Keratinocyte (primary cell): ENCODE measurements at regions not wholly inside any gene's neighbourhood (a gene's known extent, or its start where the extent isn't known, plus 50 kb on each side); places are given as distances from the start of the nearest gene placed in this dataset.

Source experiments
- DNase-seq: peaks from one replicate; pipeline ENCODE4 v3.0.0-alpha.2; 2011; ENCODE audit warnings: low read depth, missing footprints, low spot score
- FAIRE-seq: peaks from 2 replicates; lab custom pipeline; 2011; peaks lifted over from hg19 to GRCh38; lab: Jason Lieb, UNC
- H2AFZ ChIP-seq: 2 replicates; pipeline ENCODE4 v1.6.0; 2012; ENCODE audit warnings: low read length, control low read depth, inconsistent platforms; ENCODE audit not compliant: control insufficient read depth
- H3K27ac ChIP-seq: 2 replicates; pipeline ENCODE4 v1.5.1; 2011; ENCODE audit warnings: low read length; ENCODE audit not compliant: control insufficient read depth, insufficient read depth
- H3K27me3 ChIP-seq: 3 replicates; pipeline ENCODE4 v1.6.0; 2011; ENCODE audit warnings: low read length; ENCODE audit not compliant: control insufficient read depth, insufficient read depth; ENCODE audit errors: extremely low read depth
- H3K36me3 ChIP-seq, 2 experiments: 2 replicates in 1 of 2; 3 replicates in 1 of 2; pipeline ENCODE4 v1.5.1; 2011; ENCODE audit warnings: low read length in 2 of 2, mild to moderate bottlenecking in 1 of 2; ENCODE audit not compliant: control insufficient read depth in 2 of 2, insufficient read depth in 2 of 2; ENCODE audit errors: extremely low read depth in 1 of 2
- H3K4me1 ChIP-seq: 3 replicates; pipeline ENCODE4 v1.5.1; 2011; ENCODE audit warnings: low read length; ENCODE audit not compliant: control insufficient read depth, insufficient read depth; ENCODE audit errors: extremely low read depth
- H3K4me2 ChIP-seq: 3 replicates; pipeline ENCODE4 v1.6.0; 2011; ENCODE audit warnings: low read depth, low read length; ENCODE audit not compliant: control insufficient read depth, insufficient read depth; ENCODE audit errors: extremely low read depth
- H3K4me3 ChIP-seq, 3 experiments: fragments of 200-600 bp in 1 of 3; sonication (generic) in 1 of 3; 2 replicates in 2 of 3; 3 replicates in 1 of 3; pipeline ENCODE4 v1.5.1; 2011 to 2016; ENCODE audit warnings: low read length in 3 of 3, mild to moderate bottlenecking in 3 of 3, control low read depth in 2 of 3, inconsistent platforms in 1 of 3, low read depth in 1 of 3, mixed read lengths in 1 of 3, mixed run types in 1 of 3, moderate library complexity in 1 of 3; ENCODE audit not compliant: control insufficient read depth in 2 of 3, insufficient read depth in 2 of 3; ENCODE audit errors: extremely low read depth in 1 of 3
- H3K79me2 ChIP-seq: 2 replicates; pipeline ENCODE4 v1.6.0; 2012; ENCODE audit warnings: low read length; ENCODE audit not compliant: control insufficient read depth, insufficient read depth
- H3K9ac ChIP-seq: 3 replicates; pipeline ENCODE4 v1.6.0; 2011; ENCODE audit warnings: low read length; ENCODE audit not compliant: control insufficient read depth, insufficient read depth; ENCODE audit errors: extremely low read depth
- H3K9me1 ChIP-seq: 3 replicates; pipeline ENCODE4 v1.6.0; 2011; ENCODE audit warnings: low read length; ENCODE audit not compliant: control insufficient read depth, insufficient read depth; ENCODE audit errors: extremely low read depth
- H3K9me3 ChIP-seq: 2 replicates; pipeline ENCODE4 v1.5.1; 2012; ENCODE audit warnings: low read depth, low read length; ENCODE audit not compliant: control insufficient read depth
- H4K20me1 ChIP-seq: 3 replicates; pipeline ENCODE4 v1.6.0; 2011; ENCODE audit warnings: low read length; ENCODE audit not compliant: control insufficient read depth, insufficient read depth; ENCODE audit errors: extremely low read depth
- CTCF ChIP-seq, 3 experiments: IDR thresholded peaks in 1 of 3; conservative IDR thresholded peaks in 1 of 3; optimal IDR thresholded peaks in 1 of 3; 2 replicates in 2 of 3; 3 replicates in 1 of 3; pipeline versions ENCODE3 to v1.5.1; 2011; ENCODE audit warnings: low read length in 3 of 3, mild to moderate bottlenecking in 3 of 3, moderate library complexity in 2 of 3, control low read depth in 1 of 3, inconsistent platforms in 1 of 3; ENCODE audit not compliant: insufficient read depth in 2 of 3; ENCODE audit errors: extremely low read depth in 1 of 3
- EZH2 ChIP-seq: IDR thresholded peaks from one replicate; pipeline ENCODE4 v1.6.1; 2012; ENCODE audit warnings: inconsistent platforms, mild to moderate bottlenecking, low read length, moderate library complexity
- dilution Hi-C: fragments of 300-500 bp; cut with MboI; formaldehyde crosslinking; loops from one replicate; pipeline ENCODE4 v1.7.0; 2020; ENCODE audit warnings: low sequenced_read_pairs; ENCODE audit not compliant: extremely low pct_ligation_motif_present

- Histone ChIP-seq H4K20me1 (no peaks in the 10 kb centered on the region), H3K4me1 (peaks cover 18% of the 10 kb centered on the region), H3K4me3 (no peak overlapping the region), H3K27ac (no peak overlapping the region), H3K79me2 (no peaks in the 10 kb centered on the region), H3K9me3 (no peaks in the 10 kb centered on the region), H3K9ac (no peak overlapping the region), H3K27me3 (no peaks in the 10 kb centered on the region), H3K36me3 (no peaks in the 10 kb centered on the region), H3K4me2 (no peak overlapping the region), H3K9me1 (no peaks in the 10 kb centered on the region), H2AFZ (no peak overlapping the region)
- TF ChIP-seq CTCF (optimal IDR thresholded peaks at IDR 0.05 in 1 of 3, IDR thresholded peaks at IDR 0.05 in 1 of 3, conservative IDR thresholded peaks at IDR 0.05 in 1 of 3; ENCODE audit: extremely low read depth in 1 of 3, insufficient read depth in 2 of 3, low read length in 3 of 3) (no peak), EZH2 (no peak)
- DNase-seq, result no peak
- dilution Hi-C loops, result no loop called here
- no peak for FAIRE-seq
These were observed 61.6 kb upstream of the SPRY4 start for GRCh38 chr5:142386137-142387023.

- Histone ChIP-seq H4K20me1 (no peaks in the 10 kb centered on the region), H3K27me3 (no peaks in the 10 kb centered on the region), H3K79me2 (no peaks in the 10 kb centered on the region), H3K4me3 (no peak overlapping the region), H2AFZ (no peak overlapping the region), H3K9ac (no peak overlapping the region), H3K9me3 (no peaks in the 10 kb centered on the region), H3K27ac (no peak overlapping the region), H3K4me1 (peaks cover 18% of the 10 kb centered on the region), H3K4me2 (no peak overlapping the region), H3K36me3 (no peaks in the 10 kb centered on the region), H3K9me1 (no peaks in the 10 kb centered on the region)
- no peak for TF ChIP-seq CTCF (optimal IDR thresholded peaks at IDR 0.05 in 1 of 3, IDR thresholded peaks at IDR 0.05 in 1 of 3, conservative IDR thresholded peaks at IDR 0.05 in 1 of 3; ENCODE audit: extremely low read depth in 1 of 3, insufficient read depth in 2 of 3, low read length in 3 of 3)
- TF ChIP-seq EZH2, result no peak
- DNase-seq (no peak), FAIRE-seq (no peak)
- dilution Hi-C loops, result no loop called here
These were observed 60.4 kb upstream of the SPRY4 start for GRCh38 chr5:142385194-142385593.
